ENCODE measurements at regions not wholly inside any gene's neighbourhood (a gene's known extent, or its start where the extent isn't known, plus 50 kb on each side); places are given as distances from the start of the nearest gene placed in this dataset.

- DNase-seq (ENCODE audit: low read depth, low spot score), result no peak
- BruUV-seq (replicated peaks), result no TSS peak
- no peak overlapping the region for H3K4me2 ChIP-seq (ENCODE audit: insufficient read depth, low read length)
- FAIRE-seq, result no peak
- intact Hi-C loops (cut with micrococcal nuclease), result no loop called here
- no peak overlapping the region for H2AFZ ChIP-seq (ENCODE audit: low read depth, low read length)
- CTCF ChIA-PET, result no interaction called here
- no peaks in the 10 kb centered on the region for H3K4me1 ChIP-seq (ENCODE audit: control insufficient read depth, extremely low read depth, insufficient read depth, low read length)
- POLR2A ChIA-PET, result no interaction called here
- no peaks in the 10 kb centered on the region for H4K20me1 ChIP-seq (replicated peaks; ENCODE audit: control insufficient read depth, extremely low read depth, insufficient read depth, low read length)
- H3K36me3 ChIP-seq (ENCODE audit: control insufficient read depth in 2 of 2, extremely low read depth in 1 of 2, insufficient read depth in 2 of 2, low read length in 2 of 2), result no peaks in the 10 kb centered on the region
- H3K9me1 ChIP-seq (replicated peaks; ENCODE audit: control insufficient read depth, extremely low read depth, insufficient read depth, low read length), result no peaks in the 10 kb centered on the region
- TF ChIP-seq MYC (IDR thresholded peaks at IDR 0.05; ENCODE audit: low read depth, low read length) (no peak), FOS (IDR thresholded peaks at IDR 0.05; ENCODE audit: borderline replicate concordance, insufficient read depth, low read length) (no peak), MAX (IDR thresholded peaks at IDR 0.05; ENCODE audit: insufficient read depth, insufficient read length) (no peak), POLR2A (IDR thresholded peaks at IDR 0.05; ENCODE audit: low read depth, low read length) (no peak), POLR2AphosphoS5 (IDR thresholded peaks at IDR 0.05; ENCODE audit: insufficient read depth, low read depth, low read length) (no peak), CTCF (IDR thresholded peaks at IDR 0.05; ENCODE audit: extremely low read depth in 1 of 2, insufficient read depth in 1 of 2, low read depth in 1 of 2, low read length in 2 of 2) (no peak), GATA2 (IDR thresholded peaks at IDR 0.05; ENCODE audit: insufficient read depth, insufficient read length, low read depth, low read length) (no peak), JUN (IDR thresholded peaks at IDR 0.05; ENCODE audit: borderline replicate concordance, insufficient read depth, insufficient read length, low read depth) (no peak), EZH2 (IDR thresholded peaks at IDR 0.05; ENCODE audit: borderline replicate concordance, low read depth, low read length, severe bottlenecking) (no peak)
- no peak overlapping the region for H3K4me3 ChIP-seq (replicated peaks in 1 of 3; ENCODE audit: insufficient read depth in 1 of 3, low read depth in 1 of 3, low read length in 3 of 3)
- H3K9me3 ChIP-seq (replicated peaks; ENCODE audit: control insufficient read depth, insufficient read depth, low read length), result peaks cover 10% of the 10 kb centered on the region
- no peaks in the 10 kb centered on the region for H3K27me3 ChIP-seq (ENCODE audit: control insufficient read depth in 2 of 2, insufficient read depth in 2 of 2, low read length in 2 of 2)
- H3K79me2 ChIP-seq (ENCODE audit: control insufficient read depth, insufficient read depth, low read length), result no peaks in the 10 kb centered on the region
- dilution Hi-C loops (cut with MboI; ENCODE audit: extremely low pct_ligation_motif_present, low sequenced_read_pairs), result no loop called here
- no peak overlapping the region for H3K27ac ChIP-seq (ENCODE audit: insufficient read depth, low read depth, low read length)
- H3K9ac ChIP-seq (replicated peaks; ENCODE audit: extremely low read depth, insufficient read depth, low read length), result no peak overlapping the region
Observed at GRCh38 chr5:174281089-174281760, 235.7 kb downstream of the NSG2 start.
